NCI-H2196 treated with DMSO at 0.1 percent for 48 hours (cell line): ENCODE measurements at regions not wholly inside any gene's neighbourhood (a gene's known extent, or its start where the extent isn't known, plus 50 kb on each side); places are given as distances from the start of the nearest gene placed in this dataset.
A peak's percentile ranks its signal among the peaks of the same experiment; 100 is the strongest.
"Not testable (repeated sequence)": the region's sequence is repeated elsewhere in the genome, so short reads cannot be mapped to it uniquely, and the experiment has no call there.

ENCODE experiments used
- DNase-seq: peaks from one replicate; lab custom pipeline; 2025; ENCODE audit not compliant: unreplicated experiment; lab: John Stamatoyannopoulos, UW

DNA sequence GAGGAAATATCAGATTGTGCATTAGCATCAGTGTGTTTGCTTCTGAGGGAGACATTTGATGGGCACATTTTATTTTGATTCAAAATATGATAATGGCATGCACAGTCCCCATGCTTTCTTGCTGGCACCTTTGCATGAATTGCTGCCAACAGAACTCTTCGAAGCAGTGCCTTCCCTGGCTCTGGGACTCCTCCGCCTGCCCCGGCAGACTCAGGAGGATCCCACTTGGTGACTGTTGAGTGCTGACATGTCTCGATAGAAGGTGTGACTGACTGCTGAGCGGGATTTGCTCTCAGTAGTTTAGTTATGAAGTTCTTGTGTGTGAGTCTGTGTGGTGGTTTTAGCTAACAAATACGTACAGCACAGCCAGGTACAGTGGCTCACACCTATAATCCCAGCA is 239.7 kb downstream of the FGF9 start:
- DNase-seq = no peak

DNA sequence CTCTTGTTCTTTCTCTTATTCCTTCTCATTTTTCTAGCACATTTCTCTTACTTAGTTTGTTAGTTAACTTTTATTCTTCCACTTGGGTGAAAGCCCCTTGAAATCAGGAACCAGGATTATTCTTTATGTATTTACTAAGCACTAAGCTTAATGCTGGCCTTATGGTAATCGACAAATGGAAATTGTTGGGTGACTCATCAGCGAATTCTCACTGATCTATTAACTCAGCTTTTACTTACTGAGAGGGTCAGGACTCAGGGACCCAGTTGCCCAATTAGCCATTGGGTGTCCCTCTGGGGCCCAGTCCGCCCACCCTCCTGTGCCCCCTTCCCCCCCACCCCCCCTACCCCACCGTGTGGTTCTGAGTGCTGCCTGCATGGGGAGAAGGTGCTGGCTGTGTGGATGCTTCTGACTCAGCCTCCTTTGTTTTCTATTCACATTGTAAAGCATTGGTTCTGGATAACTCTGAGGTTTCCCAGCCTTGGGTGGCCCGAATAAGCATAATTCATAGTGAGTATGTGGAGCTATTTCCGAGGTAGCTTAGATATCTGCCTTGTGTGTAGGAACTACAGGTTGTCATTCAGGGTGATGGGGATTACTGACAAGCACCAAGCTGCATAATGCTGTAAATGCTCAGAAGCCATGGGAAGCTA is 240.9 kb downstream of the FGF9 start:
- DNase-seq = no peak

DNA sequence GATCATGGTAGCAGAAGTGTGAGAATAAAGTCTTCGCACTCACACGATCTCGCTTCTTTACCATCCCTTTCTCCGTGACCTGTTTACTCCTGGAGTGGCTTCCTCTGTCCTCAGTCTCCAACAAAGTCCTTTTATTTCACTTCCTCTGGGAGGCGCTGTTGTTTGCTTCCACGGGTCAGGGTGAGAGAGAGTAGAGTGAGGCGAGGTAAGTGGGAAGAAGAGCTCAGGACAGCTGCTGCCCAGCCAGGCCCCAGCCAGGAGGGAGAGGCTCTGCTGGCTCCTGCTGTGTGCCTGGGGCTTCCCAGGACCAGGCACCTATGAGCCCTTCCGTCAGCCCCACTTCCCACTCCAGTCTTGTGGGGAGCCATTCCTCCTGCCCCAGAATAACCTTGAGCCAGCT is 242.1 kb downstream of the FGF9 start:
- DNase-seq = no peak

DNA sequence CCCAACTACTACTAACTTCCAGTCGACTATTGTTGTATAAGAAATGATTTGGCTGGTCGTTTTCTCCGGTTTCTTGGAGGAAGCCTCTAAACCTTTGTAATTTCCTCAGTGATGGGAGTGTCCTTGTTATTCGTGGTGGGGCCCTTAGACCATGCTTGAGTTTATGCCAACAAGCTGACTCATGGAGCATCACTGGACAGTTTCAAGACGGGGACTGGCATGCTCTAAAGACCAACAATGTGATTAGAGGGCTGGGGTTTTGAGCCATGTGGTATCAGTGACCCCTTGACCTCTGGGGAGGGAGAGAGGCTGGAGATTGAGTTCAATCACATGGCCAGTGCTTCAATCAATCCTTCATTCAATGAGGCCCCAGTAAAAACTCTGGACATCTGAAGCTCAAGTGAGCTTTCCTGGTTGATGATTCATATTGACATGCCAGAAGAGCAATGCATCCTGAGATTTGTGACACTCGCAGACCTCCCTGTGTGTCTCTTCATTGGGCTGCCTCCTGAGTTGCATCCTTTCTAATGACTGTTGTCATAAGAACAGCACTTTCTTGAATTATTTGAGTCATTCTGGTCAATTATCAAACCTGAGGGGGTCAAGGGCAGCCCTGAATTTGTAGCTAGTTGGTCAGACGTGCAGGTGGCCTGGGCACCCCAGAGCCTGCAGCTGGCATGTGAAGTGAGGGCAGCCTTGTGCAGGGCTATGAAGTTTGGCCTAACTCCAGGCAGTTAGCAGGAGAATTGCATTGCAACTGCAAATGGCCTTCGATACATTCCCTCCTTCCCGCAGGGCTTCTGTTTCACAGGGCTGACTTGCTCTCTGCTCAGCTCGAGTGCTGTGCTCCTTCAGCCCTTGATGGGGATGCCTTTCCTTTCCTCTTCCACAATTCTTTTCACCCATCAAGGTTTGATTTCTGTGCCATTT is 246.5 kb downstream of the FGF9 start:
- no peak for DNase-seq

DNA sequence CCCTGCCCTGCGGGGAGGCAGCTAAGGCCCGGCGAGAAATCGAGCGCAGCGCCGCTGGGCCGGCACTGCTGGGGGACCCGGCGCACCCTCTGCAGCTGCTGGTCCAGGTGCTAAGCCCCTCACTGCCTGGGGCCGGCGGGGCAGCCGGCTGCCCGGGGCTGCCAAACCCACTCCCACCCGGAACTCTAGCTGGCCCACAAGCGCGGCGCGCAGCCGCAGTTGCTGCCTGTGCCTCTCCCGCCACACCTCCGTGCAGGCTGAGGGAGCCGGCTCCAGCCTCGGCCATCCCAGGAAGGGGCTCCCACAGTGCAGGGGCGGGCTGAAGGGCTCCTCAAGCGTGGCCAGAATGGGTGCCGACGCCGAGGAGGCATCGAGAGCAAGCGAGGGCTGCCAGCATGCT is 249.9 kb downstream of the FGF9 start:
- not testable (repeated sequence) for DNase-seq

DNA sequence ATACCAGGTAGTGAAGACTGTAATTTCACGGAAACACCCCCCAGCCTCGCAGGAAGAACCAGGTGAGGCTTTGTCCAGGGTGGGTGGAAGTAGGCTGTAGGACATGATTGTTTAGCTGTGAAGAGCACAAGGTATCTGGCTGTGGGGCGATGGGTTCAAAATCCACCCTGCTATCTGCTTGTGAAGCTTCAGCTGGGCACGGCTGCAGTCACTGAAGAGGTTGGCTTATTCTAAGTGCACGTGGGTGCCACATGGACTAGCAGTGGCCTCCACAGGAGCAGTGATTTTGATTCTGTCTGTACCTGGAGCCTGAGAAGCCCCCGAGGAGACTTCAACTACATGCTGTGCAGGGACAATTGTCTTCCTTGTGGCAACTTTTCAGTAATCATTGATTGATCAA is 254.1 kb downstream of the FGF9 start:
- DNase-seq = no peak

DNA sequence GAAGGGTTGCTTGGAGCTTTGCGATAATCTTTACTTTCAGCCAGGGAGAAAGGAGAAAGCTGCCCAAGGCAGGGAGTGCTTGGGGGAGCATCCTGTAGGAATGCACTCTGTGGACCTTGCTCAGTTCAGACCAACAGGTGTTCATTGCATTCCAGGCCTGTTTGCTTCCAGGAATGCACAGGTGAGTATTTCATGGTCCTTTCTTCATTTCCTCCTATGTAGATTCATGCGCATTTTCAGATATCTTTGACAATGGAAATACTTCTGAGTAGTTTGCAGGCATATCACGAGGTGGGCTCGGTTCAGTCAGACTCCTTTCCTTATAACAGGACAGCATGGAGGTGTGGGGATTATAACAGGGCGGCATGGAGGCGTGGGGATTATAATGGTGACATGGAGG is 254.8 kb downstream of the FGF9 start:
- DNase-seq = no peak

DNA sequence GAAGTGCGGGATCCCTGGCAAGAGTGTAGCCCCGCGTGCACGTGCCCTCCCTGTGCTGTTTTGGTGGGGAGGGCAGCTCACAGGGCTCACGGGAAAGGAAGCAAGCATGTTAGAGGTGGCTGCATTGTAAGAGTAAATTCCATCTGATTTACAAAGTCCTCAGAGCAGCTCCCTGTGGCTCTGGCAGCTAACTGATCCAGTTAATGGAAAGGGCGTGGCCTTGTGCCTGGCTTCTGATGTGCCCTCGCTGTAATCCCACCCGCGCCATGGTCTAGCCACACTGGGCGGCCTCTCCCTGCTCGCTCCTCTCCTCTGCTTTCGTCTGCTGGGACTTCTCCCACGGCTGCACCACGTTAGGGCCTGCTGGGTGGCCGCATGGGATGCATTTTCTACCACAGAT is 258.5 kb downstream of the FGF9 start:
- DNase-seq = no peak

DNA sequence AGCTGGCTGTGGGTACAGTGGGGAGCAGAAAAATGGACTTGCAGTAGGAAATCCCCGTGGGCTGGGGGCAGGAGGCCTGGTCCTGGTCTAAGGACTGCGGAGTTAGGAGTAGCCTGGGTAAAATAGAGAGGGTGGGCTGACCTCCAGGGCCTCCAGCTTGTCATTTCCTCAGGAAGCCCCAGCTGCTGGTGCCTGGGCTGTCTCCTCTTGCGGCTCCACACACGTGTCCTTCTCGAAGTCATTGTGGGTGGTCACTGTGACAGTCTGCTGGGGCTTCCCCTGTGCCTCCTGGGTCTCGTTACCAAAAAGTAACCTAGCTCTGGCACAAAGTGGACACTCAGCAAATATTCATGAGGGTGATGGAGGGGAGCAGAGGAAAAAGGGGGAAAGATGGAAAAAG is 259.7 kb downstream of the FGF9 start:
- DNase-seq = no peak

DNA sequence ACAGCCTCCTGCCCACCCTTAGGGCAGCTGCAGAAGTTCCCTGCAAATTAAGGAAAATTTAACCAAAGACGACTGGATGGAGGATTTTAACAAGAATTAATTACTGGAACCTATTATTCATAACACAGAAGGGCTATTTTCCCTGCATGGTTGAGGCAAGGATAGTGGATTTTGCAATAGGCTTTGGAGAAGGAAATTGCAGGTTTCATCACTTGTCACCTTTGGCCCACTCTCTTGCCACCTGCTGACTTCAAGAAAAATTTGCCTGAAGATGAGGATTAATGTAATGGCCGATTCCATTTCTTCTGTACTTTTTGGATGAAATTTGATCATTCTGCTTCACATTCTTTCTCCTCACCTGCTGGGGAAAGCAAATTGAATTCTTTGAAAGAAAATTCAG is 261.7 kb downstream of the FGF9 start:
- DNase-seq = no peak

DNA sequence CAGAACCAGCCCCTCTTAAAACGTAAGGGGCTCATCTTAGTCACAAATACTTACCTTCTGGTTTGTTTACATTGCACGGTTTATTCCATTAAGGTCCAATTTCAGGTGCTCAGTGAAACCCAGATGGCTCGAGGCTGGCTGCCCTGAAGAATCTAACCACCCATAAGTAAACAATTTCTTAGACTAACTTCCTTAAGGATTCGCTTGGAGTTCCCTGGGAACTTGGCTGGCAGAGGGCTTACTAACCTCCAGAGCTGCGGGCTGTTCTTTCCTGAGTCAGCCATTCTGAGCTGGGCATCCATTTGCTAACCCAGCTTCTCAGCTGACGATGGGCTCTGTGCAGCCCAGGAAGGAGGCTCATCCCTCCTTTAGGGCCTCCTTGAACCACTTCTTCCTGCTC is 262.1 kb downstream of the FGF9 start:
- DNase-seq = no peak

DNA sequence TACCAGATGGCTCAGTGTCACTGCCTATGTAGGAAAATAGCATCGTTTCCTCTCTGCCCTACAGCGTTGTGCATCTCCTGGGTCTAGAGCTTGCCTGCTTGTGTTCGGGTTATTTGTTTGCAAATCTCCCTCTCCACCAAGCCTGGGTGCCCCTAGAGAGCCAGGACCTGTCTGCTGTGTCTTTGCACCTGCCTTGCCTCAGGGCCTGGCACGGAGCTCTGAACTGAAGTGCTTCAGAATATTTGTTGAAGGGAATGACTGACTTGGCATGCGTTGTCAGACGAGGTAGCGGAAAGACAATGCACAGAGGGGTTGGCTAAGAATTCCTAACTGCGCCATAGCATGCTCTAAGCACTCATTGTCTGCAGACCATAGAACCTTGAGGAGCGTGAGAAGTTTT is 263.4 kb downstream of the FGF9 start:
- peak; percentile 58 for DNase-seq

DNA sequence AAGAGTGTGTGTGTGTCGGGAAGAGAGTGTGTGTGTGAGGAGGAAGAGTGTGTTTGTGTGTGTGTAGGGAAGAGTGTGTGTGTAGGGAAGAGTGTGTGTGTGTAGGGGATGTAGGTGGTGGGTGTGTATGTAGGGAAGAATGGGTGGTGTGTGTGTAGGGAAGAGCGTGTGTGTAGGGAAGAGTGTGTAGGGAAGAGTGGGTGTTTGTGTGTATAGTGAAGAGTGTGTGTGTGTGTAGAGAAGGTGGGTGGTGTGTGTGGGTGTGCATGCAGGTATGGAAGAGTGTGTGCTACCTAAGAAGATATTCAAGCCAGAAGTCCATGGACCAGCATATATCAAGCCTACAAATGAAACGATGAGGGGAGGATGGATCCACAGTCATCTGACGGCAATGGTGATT is 265.8 kb downstream of the FGF9 start:
- DNase-seq = no peak

DNA sequence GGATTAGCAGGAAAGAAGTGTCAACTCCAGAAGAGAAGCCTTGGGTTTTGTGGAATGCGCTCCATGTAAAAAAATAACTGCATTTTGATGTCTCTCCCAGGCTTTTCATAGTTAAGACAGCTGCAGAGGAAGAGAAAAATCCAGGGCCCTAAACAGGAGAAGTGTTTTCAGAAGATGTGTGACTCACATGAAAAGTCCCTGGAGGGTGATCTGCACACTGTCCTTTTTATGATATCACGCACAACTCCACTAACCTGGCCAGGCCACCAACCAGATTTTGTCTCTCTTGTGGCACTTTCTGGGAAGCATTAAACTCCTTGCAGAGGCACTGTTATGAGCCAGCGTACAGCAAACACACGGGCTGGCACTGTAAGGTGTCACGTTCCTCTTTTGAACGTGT is 267.3 kb downstream of the FGF9 start:
- DNase-seq = no peak

DNA sequence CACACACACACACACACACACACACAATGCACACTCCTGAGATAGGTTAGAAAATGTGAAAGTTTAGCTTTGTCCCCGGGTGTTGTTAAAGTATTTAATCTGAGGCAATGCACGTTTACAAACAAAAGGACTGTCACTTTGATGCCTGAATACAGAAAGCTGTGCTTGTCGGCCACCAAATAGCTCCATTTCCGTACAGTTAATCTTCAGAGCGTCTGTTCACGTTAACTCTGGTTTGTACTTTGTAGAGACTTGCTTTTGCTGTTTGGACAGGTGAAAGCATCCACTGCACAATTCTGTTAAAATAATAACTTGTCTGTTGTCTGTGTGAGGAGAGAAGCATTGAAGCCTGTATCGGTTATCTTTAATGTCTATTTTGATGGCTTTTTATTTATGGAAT is 267.8 kb downstream of the FGF9 start:
- DNase-seq = no peak

DNA sequence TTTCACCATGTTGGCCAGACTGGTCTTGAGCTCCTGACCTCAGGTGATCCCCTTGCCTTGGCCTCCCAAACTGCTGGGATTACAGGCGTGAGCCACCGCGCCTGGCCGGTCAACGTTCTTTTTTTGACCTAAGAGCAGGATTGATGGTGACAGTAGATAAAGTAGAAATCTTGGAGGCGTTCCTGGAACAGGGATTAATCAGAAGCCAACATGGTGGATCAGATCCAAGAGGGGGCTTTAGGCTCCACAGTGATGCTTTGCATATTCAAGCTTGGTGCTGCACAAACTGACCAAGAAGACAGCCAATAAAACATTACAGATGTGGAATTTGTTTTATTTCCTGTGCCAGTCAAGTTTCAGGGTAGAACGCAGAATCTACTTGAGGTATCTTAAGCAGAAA is 271.2 kb downstream of the FGF9 start:
- DNase-seq = no peak

DNA sequence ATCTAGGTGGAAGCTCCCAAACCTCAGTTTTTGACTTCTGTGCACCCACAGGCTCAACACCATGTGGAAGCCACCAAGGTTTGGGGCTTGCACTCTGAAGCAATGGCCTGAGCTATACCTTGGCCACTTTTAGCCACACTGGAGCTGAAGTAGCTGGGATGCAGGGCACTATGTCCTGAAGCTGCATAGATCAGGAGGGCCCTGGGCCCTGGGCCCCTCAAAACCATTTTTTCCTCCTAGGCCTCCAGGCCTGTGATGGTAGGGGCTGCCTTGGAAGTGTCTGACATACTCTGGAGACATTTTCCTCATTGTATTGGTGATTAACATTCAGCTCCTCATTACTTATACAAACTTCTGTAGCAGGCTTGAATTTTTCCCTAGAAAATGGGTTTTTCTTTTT is 273.7 kb downstream of the FGF9 start:
- no peak for DNase-seq

DNA sequence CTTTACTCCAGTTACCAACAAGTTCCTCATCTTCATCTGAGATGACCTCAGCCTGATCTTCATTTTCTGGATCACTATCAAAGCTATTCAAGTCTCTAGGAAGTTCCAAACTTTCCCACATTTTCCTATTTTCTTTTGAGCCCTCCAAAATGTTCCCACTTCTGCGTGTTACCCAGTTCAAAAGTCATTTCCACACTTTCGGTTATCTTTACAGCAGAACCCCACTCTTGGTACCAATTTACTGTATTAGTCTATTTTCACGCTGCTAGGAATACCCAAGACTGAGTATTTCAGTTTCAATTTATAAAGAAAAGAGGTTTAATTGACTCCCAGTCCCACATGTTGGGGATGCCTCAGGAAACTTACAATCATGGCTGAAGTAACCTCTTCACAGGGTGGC is 274.3 kb downstream of the FGF9 start:
- no peak for DNase-seq

DNA sequence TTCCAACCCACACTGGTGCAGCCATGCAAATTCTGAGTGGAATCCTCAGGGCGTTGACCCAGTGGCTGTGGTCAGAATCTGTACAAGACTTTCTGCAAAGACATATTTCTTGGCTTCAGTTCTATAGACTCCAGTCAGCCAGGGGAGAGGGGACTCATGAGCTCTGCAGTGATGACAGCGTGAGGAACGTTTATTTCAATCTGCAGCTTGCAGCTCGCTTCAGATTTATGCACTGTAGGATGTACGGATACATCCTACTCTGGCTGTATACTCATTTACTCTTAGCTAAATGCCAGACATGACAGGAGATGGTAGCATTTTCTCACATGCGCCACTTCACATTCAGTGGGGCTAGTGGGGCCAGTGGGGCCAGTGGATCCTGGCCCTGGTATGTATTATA is 276.1 kb downstream of the FGF9 start:
- DNase-seq = no peak

DNA sequence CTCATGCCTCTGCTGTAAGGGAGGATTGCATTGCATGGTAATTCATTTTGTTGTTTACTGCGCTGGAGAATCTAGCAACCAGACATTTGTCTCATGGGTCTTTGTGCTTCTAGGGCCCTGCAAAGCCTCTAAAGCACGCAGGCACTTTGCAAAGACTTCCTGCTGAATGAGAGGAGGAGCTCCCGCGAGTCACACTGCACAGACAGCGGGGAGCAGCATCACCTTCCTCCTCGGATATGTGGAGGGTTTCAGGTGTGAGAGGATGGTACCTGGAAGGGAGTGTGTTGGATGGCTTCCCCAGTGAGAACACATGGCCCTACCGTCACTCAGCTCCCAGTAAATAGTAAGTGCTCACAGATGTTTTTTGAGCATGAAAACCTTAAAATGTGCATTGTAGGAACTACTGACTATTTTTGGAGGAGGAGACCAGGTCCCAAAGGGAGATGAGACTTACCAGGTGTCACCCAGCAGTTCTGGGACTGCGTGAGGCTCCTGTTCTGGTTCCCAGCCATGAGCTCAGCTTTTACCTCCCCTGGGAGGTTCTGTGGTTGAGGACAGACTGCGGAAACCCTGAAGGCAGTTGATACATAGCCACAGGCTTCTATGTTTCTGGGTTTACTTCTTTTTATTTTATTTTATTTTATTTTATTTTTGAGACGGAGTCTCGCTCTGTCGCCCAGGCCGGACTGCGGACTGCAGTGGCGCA is 278.0 kb downstream of the FGF9 start:
- DNase-seq = no peak

DNA sequence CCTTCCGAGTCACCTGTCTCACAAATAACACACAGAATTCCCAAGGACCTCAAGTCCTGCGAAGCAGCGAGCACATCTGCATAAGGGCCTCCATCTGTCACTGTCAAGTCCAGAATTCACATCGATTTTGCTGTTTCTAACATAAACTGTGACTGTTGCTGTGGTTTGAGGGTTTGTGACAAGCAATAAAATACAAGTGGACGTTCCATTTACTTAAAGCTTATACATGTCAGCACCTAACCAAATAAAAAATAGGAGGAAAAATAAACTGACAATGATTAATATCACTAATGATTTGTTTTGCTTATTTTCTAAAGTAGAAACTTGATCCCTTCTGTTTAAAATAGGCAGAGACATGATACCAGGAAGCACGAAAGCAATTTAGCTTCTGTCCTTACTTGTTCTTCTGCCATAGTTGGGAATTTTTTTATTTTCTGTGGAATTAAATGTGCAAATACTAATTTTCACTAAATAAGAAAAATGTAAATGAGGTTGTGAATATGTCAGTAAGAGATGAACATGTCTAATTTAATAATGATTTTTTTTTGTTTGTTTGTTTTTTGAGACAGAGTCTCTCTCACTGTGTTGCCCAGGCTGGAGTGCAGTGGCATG is 279.1 kb downstream of the FGF9 start:
- DNase-seq = no peak

DNA sequence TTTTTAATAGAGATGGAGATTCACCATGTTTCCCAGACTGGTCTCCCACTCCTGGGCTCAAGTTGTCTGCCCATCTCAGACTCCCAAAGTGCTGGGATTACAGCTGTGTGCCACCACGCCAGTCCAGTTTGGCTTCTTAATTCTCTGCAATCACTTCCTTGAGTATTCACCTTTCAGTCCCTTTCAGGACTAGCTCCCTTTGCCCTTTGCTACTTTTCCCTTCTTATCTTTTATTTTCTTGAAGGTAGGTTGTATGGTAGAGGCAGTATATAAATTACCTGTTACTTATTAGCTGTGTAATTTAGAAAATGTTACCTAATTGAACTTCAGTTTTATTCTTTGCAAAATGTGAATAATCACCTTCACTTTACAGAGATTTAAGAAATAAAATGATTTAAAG is 285.8 kb downstream of the FGF9 start:
- DNase-seq = no peak
